ENCODE measurements at regions not wholly inside any gene's neighbourhood (a gene's known extent, or its start where the extent isn't known, plus 50 kb on each side); places are given as distances from the start of the nearest gene placed in this dataset.

DNA sequence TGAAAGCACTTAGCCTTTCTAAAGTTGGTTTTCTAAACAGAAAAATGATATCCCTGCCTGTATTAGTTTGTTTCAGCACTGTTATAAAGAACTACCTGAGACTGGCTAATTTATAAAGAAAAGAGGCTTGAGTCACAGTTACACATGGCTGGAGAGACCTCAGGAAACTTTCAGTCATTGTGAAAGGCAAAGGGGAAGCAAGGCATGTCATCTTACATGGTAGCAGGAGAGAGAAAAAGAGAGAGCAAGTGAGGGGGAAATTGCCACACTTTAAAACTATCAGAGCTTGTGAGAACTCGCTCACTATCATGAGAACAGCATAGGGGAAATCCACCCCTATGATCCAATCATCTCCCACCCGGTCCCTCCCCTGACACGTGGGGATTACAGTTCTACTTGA lies 64.9 kb downstream of the FAM170A start:
- TF ChIP-seq, protein P1, sequence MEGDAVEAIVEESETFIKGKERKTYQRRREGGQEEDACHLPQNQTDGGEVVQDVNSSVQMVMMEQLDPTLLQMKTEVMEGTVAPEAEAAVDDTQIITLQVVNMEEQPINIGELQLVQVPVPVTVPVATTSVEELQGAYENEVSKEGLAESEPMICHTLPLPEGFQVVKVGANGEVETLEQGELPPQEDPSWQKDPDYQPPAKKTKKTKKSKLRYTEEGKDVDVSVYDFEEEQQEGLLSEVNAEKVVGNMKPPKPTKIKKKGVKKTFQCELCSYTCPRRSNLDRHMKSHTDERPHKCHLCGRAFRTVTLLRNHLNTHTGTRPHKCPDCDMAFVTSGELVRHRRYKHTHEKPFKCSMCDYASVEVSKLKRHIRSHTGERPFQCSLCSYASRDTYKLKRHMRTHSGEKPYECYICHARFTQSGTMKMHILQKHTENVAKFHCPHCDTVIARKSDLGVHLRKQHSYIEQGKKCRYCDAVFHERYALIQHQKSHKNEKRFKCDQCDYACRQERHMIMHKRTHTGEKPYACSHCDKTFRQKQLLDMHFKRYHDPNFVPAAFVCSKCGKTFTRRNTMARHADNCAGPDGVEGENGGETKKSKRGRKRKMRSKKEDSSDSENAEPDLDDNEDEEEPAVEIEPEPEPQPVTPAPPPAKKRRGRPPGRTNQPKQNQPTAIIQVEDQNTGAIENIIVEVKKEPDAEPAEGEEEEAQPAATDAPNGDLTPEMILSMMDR (IDR thresholded peaks at IDR 0.05): no peak
- no peak for TF ChIP-seq POLR2A (IDR thresholded peaks at IDR 0.05)
